GM06990 (cell line): ENCODE measurements at regions not wholly inside any gene's neighbourhood (a gene's known extent, or its start where the extent isn't known, plus 50 kb on each side); places are given as distances from the start of the nearest gene placed in this dataset.
"Not testable (repeated sequence)": the region's sequence is repeated elsewhere in the genome, so short reads cannot be mapped to it uniquely, and the experiment has no call there.

ENCODE experiments used
- DNase-seq: peaks from one replicate; pipeline ENCODE4 v3.0.0-alpha.2; 2011; ENCODE audit not compliant: insufficient read length; ENCODE audit errors: extremely low read depth
- H3K27me3 ChIP-seq: replicated peaks from 2 replicates; pipeline ENCODE4 v1.6.0; 2011; ENCODE audit warnings: low read length; ENCODE audit not compliant: control insufficient read depth, insufficient read depth
- H3K36me3 ChIP-seq: 2 replicates; pipeline ENCODE4 v1.5.1; 2011; ENCODE audit warnings: low read length; ENCODE audit not compliant: control insufficient read depth, insufficient read depth
- H3K4me3 ChIP-seq: replicated peaks from 2 replicates; pipeline ENCODE4 v1.5.1; 2011; ENCODE audit warnings: low read depth, mild to moderate bottlenecking, control low read depth, low read length
- TF ChIP-seq, protein P1 (sequence below): IDR thresholded peaks from 2 replicates; pipeline ENCODE4 v1.5.1; 2011; ENCODE audit warnings: low read length, control low read depth, mild to moderate bottlenecking, inconsistent platforms; ENCODE audit not compliant: insufficient read depth, poor library complexity, severe bottlenecking

DNA sequence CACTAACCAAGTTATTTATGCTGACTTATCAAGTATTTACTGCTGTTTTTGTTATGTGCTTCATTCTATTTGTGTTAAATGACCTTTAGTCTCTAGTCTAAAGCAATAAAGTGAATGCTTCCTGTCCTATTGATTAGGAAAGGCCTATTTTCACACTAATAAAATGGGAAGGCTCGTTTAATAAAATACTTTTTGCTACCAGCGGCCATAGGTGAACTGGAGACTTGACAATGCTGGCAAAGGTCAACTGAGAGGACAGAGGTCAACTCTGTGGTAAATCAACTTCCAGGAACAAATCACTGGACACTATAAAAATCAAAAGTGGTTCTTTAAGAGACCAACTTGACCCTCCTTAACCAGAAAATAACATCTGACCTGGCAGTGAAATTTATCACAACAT lies 634.3 kb downstream of the ISL1 start:
- TF ChIP-seq, protein P1, sequence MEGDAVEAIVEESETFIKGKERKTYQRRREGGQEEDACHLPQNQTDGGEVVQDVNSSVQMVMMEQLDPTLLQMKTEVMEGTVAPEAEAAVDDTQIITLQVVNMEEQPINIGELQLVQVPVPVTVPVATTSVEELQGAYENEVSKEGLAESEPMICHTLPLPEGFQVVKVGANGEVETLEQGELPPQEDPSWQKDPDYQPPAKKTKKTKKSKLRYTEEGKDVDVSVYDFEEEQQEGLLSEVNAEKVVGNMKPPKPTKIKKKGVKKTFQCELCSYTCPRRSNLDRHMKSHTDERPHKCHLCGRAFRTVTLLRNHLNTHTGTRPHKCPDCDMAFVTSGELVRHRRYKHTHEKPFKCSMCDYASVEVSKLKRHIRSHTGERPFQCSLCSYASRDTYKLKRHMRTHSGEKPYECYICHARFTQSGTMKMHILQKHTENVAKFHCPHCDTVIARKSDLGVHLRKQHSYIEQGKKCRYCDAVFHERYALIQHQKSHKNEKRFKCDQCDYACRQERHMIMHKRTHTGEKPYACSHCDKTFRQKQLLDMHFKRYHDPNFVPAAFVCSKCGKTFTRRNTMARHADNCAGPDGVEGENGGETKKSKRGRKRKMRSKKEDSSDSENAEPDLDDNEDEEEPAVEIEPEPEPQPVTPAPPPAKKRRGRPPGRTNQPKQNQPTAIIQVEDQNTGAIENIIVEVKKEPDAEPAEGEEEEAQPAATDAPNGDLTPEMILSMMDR = no peak
- no peaks in the 10 kb centered on the region for H3K27me3 ChIP-seq
- H3K36me3 ChIP-seq = no peaks in the 10 kb centered on the region
- no peak overlapping the region for H3K4me3 ChIP-seq
- no peak for DNase-seq

DNA sequence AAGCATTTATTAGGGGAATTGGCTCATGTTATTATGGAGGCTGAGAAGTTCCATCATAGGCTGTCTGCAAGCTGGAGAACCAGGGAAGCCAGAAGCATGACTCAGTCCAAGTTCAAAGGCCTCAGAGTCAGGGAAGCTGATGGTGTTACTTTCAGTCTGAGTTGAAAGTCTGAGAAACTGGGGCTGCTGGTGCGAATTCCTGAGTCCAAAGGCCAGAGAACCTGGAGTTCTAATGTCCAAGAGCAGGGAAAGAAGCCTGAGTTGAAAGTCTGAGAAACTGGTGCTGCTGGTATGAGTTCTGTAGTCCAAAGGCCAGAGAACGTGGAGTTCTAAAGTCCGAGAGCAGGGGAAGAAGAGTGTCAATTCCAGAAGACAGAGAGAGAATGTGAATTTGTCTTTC lies 641.1 kb downstream of the ISL1 start:
- TF ChIP-seq, protein P1 = no peak
- no peaks in the 10 kb centered on the region for H3K36me3 ChIP-seq
- no peak for DNase-seq

DNA sequence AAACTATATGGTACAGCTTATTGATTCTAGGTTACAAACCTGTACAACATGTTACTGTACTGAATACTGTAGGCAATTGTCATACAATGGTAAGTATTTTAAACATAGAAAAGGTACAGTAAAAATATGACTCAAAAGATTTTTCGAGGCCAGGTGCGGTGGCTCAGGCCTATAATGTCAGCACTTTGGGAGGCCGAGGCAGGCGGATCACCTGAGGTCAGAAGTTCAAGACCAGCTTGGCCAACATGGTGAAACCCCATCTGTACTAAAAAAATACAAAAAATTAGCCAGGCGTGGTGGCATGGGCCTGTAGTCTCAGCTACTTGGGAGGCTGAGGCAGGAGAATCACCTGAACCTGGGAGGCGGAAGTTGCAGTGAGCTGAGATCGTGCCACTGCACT lies 646.6 kb downstream of the ISL1 start:
- not testable (repeated sequence) for H3K27me3 ChIP-seq, H3K4me3 ChIP-seq, DNase-seq, H3K36me3 ChIP-seq

More for the DNA sequence above, 641.1 kb downstream of the ISL1 start:
- Histone ChIP-seq H3K27me3 (no peaks in the 10 kb centered on the region), H3K4me3 (no peak overlapping the region)

DNA sequence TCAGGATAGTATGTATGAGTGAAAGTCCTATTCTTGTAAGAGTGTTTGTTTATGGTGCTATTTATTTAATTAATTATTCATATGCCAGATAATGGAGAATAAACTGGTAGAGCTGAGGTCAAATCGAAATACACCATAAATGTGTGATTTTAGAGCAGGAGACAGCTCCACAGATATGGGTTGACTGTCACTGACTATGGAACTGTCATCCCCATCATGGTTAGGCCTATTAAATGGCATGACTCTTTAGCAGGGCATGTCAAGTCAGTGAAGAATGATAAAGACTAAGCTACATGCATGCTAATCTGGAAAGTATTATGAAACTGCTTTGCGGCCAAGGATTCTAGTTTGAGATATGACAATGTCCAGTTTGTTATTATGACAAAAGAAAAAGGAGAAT lies 658.6 kb downstream of the ISL1 start:
- H3K4me3 ChIP-seq = no peak overlapping the region
- no peaks in the 10 kb centered on the region for H3K36me3 ChIP-seq
- TF ChIP-seq, protein P1 = no peak
- no peaks in the 10 kb centered on the region for H3K27me3 ChIP-seq
- DNase-seq = no peak

DNA sequence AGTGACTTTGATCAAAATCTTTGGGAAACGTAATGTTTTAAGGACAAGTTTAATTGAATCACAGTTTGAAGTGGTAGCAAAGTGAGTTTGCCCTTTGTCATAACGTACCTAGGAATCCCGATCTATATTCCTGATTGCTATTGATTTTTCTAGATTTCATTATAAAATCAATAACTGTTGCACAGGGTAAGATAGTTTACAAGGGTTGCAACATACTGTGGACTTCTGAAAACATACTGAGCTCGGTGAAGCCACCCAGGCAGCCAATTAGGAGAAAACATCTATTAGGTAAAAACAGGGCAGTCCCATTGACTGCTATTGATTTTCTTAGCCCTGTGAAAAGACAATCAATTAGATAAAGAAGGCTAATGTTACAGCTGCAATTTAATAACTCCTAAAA lies 659.9 kb downstream of the ISL1 start:
- Histone ChIP-seq H3K27me3 (no peaks in the 10 kb centered on the region), H3K36me3 (no peaks in the 10 kb centered on the region), H3K4me3 (no peak overlapping the region)
- TF ChIP-seq, protein P1 = no peak
- no peak for DNase-seq

DNA sequence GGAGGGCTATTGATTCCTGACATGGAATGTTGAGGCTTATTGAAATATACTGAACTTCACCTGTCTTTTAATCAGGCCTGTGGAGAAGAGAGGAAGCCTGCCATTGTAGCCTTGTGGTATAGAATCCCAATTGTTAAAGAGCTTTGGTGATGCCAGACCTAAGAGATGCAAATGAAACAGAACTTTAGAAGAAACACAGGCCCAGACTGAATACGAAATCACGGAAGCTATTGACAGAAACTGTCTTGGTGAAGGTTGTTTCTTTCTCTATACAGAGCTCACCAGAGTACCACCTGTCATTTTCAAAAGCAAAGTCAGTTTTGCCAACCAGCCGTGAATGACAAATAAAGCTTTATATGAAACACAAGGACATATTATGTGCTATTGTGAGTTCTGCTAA lies 660.3 kb downstream of the ISL1 start:
- TF ChIP-seq, protein P1 = no peak
- DNase-seq = no peak
- H3K27me3 ChIP-seq = no peaks in the 10 kb centered on the region
- no peak overlapping the region for H3K4me3 ChIP-seq
- no peaks in the 10 kb centered on the region for H3K36me3 ChIP-seq
